ENCODE measurements at regions not wholly inside any gene's neighbourhood (a gene's known extent, or its start where the extent isn't known, plus 50 kb on each side); places are given as distances from the start of the nearest gene placed in this dataset.
"Not testable (repeated sequence)": the region's sequence is repeated elsewhere in the genome, so short reads cannot be mapped to it uniquely, and the experiment has no call there.

GRCh38 chr21:13384143-13384542 is 225.4 kb upstream of the POTED start:
- not testable (repeated sequence) for DNase-seq; H3K27me3 Mint-ChIP-seq; H3K9me3 Mint-ChIP-seq; H3K36me3 Mint-ChIP-seq; ATAC-seq (ENCODE audit: low read depth in 2 of 2); H3K27ac Mint-ChIP-seq; H3K4me3 Mint-ChIP-seq; H3K4me1 Mint-ChIP-seq

GRCh38 chr21:13409184-13409583 is 200.4 kb upstream of the POTED start:
- not testable (repeated sequence) for H3K27me3 Mint-ChIP-seq; H3K4me3 Mint-ChIP-seq; H3K4me1 Mint-ChIP-seq; H3K9me3 Mint-ChIP-seq; DNase-seq; ATAC-seq (ENCODE audit: low read depth in 2 of 2); H3K27ac Mint-ChIP-seq; H3K36me3 Mint-ChIP-seq

- not testable (repeated sequence) for H3K27me3 Mint-ChIP-seq; H3K27ac Mint-ChIP-seq; H3K4me1 Mint-ChIP-seq; ATAC-seq (ENCODE audit: low read depth in 2 of 2); H3K36me3 Mint-ChIP-seq; DNase-seq
- H3K9me3 Mint-ChIP-seq, result peaks cover 3 to 13% (median 10%) of the 10 kb centered on the region in 7 donors
- peak overlapping the region in 1 of 8 donors; percentile 48 for H3K4me3 Mint-ChIP-seq
These were observed 173.7 kb upstream of the POTED start for GRCh38 chr21:13435863-13436262.

- H3K4me1 Mint-ChIP-seq, DNase-seq: not testable (repeated sequence)
These were observed 161.8 kb upstream of the POTED start for GRCh38 chr21:13447767-13448166.

GRCh38 chr21:13463562-13463961 is 146.0 kb upstream of the POTED start:
- not testable (repeated sequence) for H3K36me3 Mint-ChIP-seq; H3K27ac Mint-ChIP-seq; ATAC-seq (ENCODE audit: low read depth in 2 of 2); H3K27me3 Mint-ChIP-seq; DNase-seq; H3K4me3 Mint-ChIP-seq; H3K4me1 Mint-ChIP-seq
- peaks cover 0 to 12% (median 4%) of the 10 kb centered on the region in 7 donors for H3K9me3 Mint-ChIP-seq

More at GRCh38 chr21:13447767-13448166, 161.8 kb upstream of the POTED start:
- H3K4me3 Mint-ChIP-seq; H3K27me3 Mint-ChIP-seq; H3K9me3 Mint-ChIP-seq; ATAC-seq (ENCODE audit: low read depth in 2 of 2); H3K36me3 Mint-ChIP-seq; H3K27ac Mint-ChIP-seq: not testable (repeated sequence)

Measured in naive B cell (primary cell).